Posterior cingulate gyrus (tissue), 11 donors: ENCODE measurements at regions not wholly inside any gene's neighbourhood (a gene's known extent, or its start where the extent isn't known, plus 50 kb on each side); places are given as distances from the start of the nearest gene placed in this dataset.
A peak's percentile ranks its signal among the peaks of the same experiment; 100 is the strongest.
"Not testable (repeated sequence)": the region's sequence is repeated elsewhere in the genome, so short reads cannot be mapped to it uniquely, and the experiment has no call there.

ENCODE experiments used
- DNase-seq, 10 donors: peaks; one replicate each; pipeline versions ENCODE4 v3.0.0 to v3.0.0-alpha.2; 2020 to 2021; ENCODE audit warnings: mixed read lengths in 3 of 10
- intact Hi-C: fragments of 100-400 bp; cut with DNase I; formaldehyde crosslinking; loops from one replicate; pipeline ENCODE4 v1.15.1; 2023

- peak in 1 of 10 donors; percentile 52 for DNase-seq
- intact Hi-C loops = no loop called here
Measured at GRCh38 chr9:135358552-135358940, 121.0 kb upstream of the PPP1R26 start.

DNA sequence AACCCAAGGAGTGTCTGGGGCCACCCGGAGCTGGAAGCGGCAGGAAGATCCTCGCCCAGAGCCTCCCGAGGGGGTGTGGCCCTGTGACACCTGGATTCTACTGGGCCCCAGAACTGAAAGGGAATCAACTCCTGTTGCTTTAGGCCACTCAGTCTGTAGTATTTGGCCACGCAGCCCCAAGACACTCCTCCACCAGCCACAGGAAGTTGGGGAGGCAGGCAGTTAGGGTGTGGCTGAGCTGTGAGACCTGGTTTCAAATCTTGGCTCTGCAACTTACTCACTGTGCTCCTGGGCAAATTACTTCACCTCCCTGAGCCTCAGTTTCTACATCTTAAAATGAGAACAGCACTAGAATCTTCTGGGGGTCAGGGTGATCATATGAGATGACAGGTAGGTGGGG is 119.8 kb upstream of the PPP1R26 start:
- intact Hi-C loops = no loop called here
- no peak for DNase-seq

DNA sequence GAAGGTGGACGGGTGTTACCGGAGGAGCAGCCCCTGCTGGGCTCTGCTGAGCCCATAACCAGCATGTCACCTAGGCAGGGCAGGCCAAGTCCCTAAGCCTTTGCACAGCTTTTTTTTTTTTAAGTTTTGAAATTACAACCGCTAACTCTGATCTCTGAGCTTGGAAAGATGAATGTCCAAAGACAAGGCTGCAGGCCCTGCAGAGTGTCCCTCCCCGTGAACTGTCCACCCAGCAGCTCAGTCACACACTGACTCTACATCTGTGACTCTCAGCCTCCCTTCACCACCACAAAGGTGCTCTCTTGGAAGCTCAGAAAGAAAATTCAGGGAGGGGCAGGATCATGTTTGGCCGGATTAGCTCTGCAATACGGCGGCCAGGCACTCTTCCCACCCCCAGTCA is 119.0 kb upstream of the PPP1R26 start:
- no peak for DNase-seq
- intact Hi-C loops = no loop called here

DNA sequence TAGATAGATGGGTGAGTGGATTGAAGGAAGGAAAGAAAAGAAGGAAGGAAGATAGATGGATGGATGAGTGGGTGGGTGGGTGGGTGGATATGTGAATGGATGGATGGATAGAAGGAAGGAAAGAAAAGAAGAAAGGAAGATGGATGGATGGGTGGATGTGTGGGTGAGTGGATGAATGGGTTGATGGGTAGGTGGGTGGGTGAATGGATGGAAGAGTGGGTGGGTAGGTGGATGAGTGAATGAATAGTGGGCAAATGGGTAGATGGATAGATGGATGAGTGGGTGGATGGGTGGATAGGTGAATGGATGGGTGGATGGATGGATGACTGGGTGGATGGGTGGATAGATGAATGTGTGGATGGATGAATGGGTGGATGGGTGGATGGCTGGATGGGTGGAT is 117.9 kb upstream of the PPP1R26 start:
- intact Hi-C loops, DNase-seq: not testable (repeated sequence)

GRCh38 chr9:135363596-135363995 is 116.0 kb upstream of the PPP1R26 start:
- intact Hi-C loops = no loop called here
- DNase-seq = no peak

GRCh38 chr9:135365013-135365768 is 114.4 kb upstream of the PPP1R26 start:
- intact Hi-C loops = no loop called here
- no peak for DNase-seq

DNA sequence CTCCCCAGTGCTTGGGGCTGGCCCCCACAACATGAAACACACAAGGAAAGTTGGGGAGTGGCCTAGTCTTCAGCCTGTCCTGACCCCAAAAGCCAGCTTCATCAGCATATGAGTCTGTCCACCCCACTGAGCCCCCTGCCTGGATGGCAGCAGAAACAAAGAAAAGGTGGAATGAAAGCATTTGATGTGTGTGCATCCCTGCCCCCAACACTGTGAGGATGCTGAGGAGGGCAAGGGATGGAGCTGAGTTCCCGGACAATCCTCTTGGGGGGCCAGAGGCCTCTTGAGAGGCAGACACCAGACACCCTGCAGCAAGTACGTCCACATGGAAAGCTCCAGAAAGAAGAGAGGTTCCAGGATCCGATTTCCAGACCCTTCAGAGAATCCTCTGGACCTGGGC is 113.5 kb upstream of the PPP1R26 start:
- DNase-seq = no peak
- intact Hi-C loops = no loop called here

GRCh38 chr9:135369412-135369990 is 110.1 kb upstream of the PPP1R26 start:
- no peak for DNase-seq
- intact Hi-C loops = no loop called here

GRCh38 chr9:135370411-135371375 is 108.9 kb upstream of the PPP1R26 start:
- DNase-seq = no peak
- intact Hi-C loops = no loop called here

DNA sequence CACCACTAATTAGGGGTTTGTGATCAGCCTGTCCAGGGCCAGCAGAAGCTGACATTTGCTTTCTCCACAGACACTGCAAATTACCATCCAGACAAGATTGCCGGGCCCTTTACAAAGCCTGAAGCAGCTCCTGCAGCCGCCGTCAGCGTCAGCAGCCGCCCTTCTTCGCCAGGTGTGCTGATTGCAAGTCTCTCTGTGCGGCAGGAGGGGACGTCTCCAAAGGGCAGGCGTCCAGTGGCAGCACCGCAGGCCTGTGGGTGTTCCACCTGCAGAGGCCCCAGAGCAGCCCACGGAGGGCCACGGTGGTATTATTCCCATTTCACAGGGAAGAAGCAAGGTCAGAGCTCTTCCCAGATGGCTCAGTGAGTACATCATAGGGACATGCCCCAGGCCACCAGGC is 108.0 kb upstream of the PPP1R26 start:
- intact Hi-C loops = no loop called here
- no peak for DNase-seq

- no peak for DNase-seq
- intact Hi-C loops = no loop called here
Measured at GRCh38 chr9:135372036-135372435, 107.5 kb upstream of the PPP1R26 start.

DNA sequence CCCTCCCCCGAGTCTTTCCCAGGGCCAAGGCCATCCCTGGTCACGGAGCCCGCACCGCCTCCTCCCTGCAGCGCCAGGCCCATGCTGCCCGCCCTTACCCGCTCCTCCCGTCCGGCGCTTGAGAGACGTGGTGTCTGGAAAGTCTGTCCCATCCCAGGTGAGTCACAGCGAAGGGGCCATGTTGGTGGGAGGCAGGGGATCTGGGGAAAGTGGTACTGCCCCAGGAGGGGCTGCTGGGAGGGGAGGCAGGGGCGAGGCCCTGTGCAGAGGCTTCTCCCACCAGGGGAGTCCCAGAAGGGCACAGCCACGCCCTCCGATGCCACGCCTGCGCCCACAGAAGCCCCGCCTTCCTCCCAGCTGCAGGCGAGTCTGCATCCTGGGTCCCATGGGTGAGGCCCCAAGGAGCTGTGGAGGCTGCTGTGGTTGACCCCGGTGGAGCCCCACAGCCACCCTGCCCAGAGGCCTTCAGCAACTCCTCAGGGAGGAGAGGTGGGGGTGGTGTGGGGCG is 107.0 kb upstream of the PPP1R26 start:
- intact Hi-C loops = no loop called here

GRCh38 chr9:135373151-135373685 is 106.4 kb upstream of the PPP1R26 start:
- no peak for DNase-seq
- intact Hi-C loops = no loop called here

More for the DNA sequence above, 107.0 kb upstream of the PPP1R26 start:
- DNase-seq = no peak

DNA sequence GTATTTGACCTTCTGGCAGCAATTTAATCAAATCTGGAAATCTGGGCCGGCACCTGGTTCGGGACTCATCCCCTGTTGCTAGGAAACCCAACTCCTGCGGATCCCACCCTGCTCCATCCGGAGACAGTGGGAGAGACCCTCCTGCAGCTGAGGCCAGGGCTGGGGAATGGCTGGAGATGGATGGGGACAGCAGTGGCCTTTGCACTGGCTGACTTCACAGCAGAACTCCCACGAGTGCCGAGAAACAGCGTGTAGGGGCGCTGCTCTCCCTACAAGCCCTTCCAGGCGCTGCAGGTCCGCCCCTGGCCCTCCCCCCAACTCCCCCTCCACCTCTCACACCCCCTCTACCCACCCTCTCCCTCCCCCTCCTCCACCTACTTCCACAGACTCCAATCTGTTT is 105.8 kb upstream of the PPP1R26 start:
- intact Hi-C loops = no loop called here
- DNase-seq = no peak

DNA sequence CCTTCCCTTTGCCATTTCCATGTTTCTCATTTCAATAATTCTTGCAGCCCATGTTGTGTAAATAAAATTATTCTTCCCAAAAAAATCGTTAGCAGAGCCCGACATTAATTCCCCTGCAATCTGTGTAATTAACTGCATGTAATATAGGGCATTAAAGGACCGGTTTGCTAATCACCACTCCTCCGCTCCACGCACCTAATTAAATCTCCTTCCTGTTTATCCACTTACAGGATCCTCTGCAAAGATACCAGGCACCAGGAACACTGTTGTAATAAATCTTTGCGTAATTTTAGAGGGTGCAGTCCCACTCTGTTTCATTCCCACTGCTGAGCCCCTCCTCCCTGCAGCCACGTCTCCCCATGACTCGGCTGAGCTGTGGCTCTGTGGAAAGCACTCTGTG is 105.0 kb upstream of the PPP1R26 start:
- DNase-seq = no peak
- intact Hi-C loops = no loop called here

GRCh38 chr9:135375001-135375400 is 104.6 kb upstream of the PPP1R26 start:
- intact Hi-C loops = no loop called here
- no peak for DNase-seq

DNA sequence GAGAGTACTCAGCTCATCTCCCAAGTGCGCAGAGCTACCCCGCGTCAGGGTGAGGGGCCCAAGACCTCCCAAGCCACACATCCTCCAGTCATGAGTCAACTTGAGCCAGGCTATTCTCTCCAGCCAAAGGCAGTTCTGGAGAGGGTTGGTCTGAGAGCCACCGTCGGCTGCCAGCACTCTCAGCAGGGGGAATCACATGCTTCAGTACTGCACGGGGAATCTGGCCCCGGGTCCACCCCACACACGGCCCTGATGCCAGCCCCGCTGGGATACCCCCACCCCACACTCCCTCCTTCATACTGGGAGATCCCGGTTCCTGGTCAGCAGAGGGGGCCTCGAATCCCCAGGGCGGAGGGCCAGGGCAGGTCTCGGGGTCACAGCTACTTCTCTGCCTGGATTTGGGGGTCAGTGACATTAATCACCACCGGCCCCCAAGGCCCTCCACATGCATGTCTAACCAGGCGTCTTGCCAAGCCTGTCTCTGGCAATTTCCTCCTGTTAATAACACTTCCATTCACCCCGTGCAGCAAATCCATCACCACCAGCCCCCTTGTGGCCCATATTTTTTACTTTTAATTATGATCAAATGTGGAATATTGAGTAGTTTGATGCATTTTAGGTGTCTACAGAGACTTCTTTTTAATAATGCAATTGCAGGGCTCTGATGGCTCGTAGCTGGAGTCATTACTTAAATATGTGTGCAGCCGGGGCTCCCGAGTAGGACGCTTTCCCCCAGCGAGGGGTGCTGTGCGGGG is 102.9 kb upstream of the PPP1R26 start:
- intact Hi-C loops = no loop called here
- DNase-seq = peak in 1 of 10 donors; percentile 28

- no peak for DNase-seq
- intact Hi-C loops = no loop called here
Measured at GRCh38 chr9:135377431-135377830, 102.2 kb upstream of the PPP1R26 start.

DNA sequence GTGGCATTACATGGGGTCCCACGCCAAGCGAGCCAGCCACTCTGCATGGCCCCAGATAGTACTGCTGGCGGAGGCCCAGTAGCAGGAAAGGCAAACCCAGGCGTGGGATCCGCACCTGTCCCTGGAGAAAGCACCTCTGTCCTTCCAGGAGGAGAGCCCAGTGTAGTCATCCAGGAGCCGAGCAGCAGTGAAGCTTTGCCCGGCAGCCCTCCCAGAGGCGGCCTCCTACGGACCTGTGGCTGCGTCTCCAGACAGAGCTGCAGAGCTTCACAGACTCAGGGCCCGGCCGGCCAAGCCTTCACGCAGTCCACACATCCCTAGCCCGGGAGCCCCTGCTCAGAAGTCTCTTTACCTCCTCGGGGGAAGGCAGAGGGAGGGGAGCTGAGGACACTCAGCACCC is 100.8 kb upstream of the PPP1R26 start:
- intact Hi-C loops = no loop called here

More for the DNA sequence above, 100.8 kb upstream of the PPP1R26 start:
- no peak for DNase-seq
